SK-N-SH treated with all-trans-retinoic acid at 6 μM for 48 hours (cell line): ENCODE measurements at regions not wholly inside any gene's neighbourhood (a gene's known extent, or its start where the extent isn't known, plus 50 kb on each side); places are given as distances from the start of the nearest gene placed in this dataset.

Source experiments
- ATAC-seq: fragments of 200-7000 bp; cut with Tn5 transposase; 3 replicates; pipeline ENCODE4 v1.9.1; 2020; ENCODE audit warnings: mild to moderate bottlenecking, moderate library complexity
- ARNTL ChIP-seq: fragments of 450-650 bp; formaldehyde crosslinking; IDR thresholded peaks from 2 replicates; pipeline ENCODE4 v1.5.0; 2020; ENCODE audit warnings: low read depth, mild to moderate bottlenecking, moderate library complexity, borderline replicate concordance
- BACH2 ChIP-seq: fragments of 250-450 bp; sonication (Bioruptor Pico); IDR thresholded peaks from 2 replicates; pipeline ENCODE4 v1.9.0; 2021; ENCODE audit warnings: mild to moderate bottlenecking, borderline replicate concordance
- CREB5 ChIP-seq: fragments of 250-450 bp; sonication (Bioruptor Pico); IDR thresholded peaks from 2 replicates; pipeline ENCODE4 v1.5.1; 2020; ENCODE audit warnings: low read depth, mild to moderate bottlenecking, moderate library complexity
- CSRNP3 ChIP-seq: fragments of 250-450 bp; sonication (Bioruptor Pico); IDR thresholded peaks from 2 replicates; pipeline ENCODE4 v1.5.1; 2021; ENCODE audit warnings: mild to moderate bottlenecking, moderate library complexity
- ESRRG ChIP-seq: fragments of 250-450 bp; sonication (Bioruptor Pico); IDR thresholded peaks from 2 replicates; pipeline ENCODE4 v1.6.1; 2021; ENCODE audit warnings: mild to moderate bottlenecking
- ISL1 ChIP-seq: fragments of 250-450 bp; sonication (Bioruptor Pico); IDR thresholded peaks from 2 replicates; pipeline ENCODE4 v2.1.2; 2022; ENCODE audit warnings: mild to moderate bottlenecking, moderate library complexity
- OSR1 ChIP-seq: fragments of 250-450 bp; sonication (Bioruptor Pico); IDR thresholded peaks from 2 replicates; pipeline ENCODE4 v1.8.0; 2022; ENCODE audit warnings: moderate library complexity, mild to moderate bottlenecking, inconsistent platforms
- PATZ1 ChIP-seq: fragments of 250-450 bp; sonication (Bioruptor Pico); IDR thresholded peaks from 2 replicates; pipeline ENCODE4 v1.8.0; 2020; ENCODE audit warnings: mild to moderate bottlenecking, moderate library complexity, borderline replicate concordance
- POU6F1 ChIP-seq: fragments of 250-450 bp; sonication (Bioruptor Pico); IDR thresholded peaks from 2 replicates; pipeline ENCODE4 v1.8.0; 2021; ENCODE audit warnings: low read depth, mild to moderate bottlenecking, moderate library complexity, borderline replicate concordance
- PPARA ChIP-seq: fragments of 250-450 bp; sonication (Bioruptor Pico); IDR thresholded peaks from 2 replicates; pipeline ENCODE4 v1.5.0; 2020; ENCODE audit warnings: mild to moderate bottlenecking, borderline replicate concordance
- RARB ChIP-seq: fragments of 250-450 bp; sonication (Bioruptor Pico); IDR thresholded peaks from 2 replicates; pipeline ENCODE4 v1.8.0; 2021; ENCODE audit warnings: mild to moderate bottlenecking, moderate library complexity
- SNAI2 ChIP-seq: fragments of 250-450 bp; sonication (Bioruptor Pico); IDR thresholded peaks from 2 replicates; pipeline ENCODE4 v1.5.0; 2020; ENCODE audit warnings: mild to moderate bottlenecking, moderate library complexity
- TCF4 ChIP-seq: fragments of 250-450 bp; sonication (Bioruptor Pico); IDR thresholded peaks from 2 replicates; pipeline ENCODE4 v1.8.0; 2021; ENCODE audit warnings: mild to moderate bottlenecking, moderate library complexity, borderline replicate concordance
- TOX ChIP-seq: fragments of 250-450 bp; sonication (Bioruptor Pico); IDR thresholded peaks from 2 replicates; pipeline ENCODE4 v1.8.0; 2021; ENCODE audit warnings: mild to moderate bottlenecking, moderate library complexity, borderline replicate concordance
- ZC3H10 ChIP-seq: fragments of 250-450 bp; sonication (Bioruptor Pico); IDR thresholded peaks from 2 replicates; pipeline ENCODE4 v1.5.1; 2021; ENCODE audit warnings: mild to moderate bottlenecking, moderate library complexity
- ZFP3 ChIP-seq: fragments of 250-450 bp; sonication (Bioruptor Pico); IDR thresholded peaks from 2 replicates; pipeline ENCODE4 v1.5.0; 2020; ENCODE audit warnings: mild to moderate bottlenecking, moderate library complexity
- ZFP30 ChIP-seq: fragments of 450-650 bp; formaldehyde crosslinking; IDR thresholded peaks from 2 replicates; pipeline ENCODE4 v1.5.0; 2022; ENCODE audit warnings: mild to moderate bottlenecking, moderate library complexity
- ZNF565 ChIP-seq: fragments of 450-650 bp; formaldehyde crosslinking; conservative IDR thresholded peaks from 2 replicates; pipeline ENCODE4 v1.5.0; 2020; ENCODE audit warnings: low read depth, mild to moderate bottlenecking, moderate library complexity
- ZNF70 ChIP-seq: fragments of 450-650 bp; formaldehyde crosslinking; IDR thresholded peaks from 2 replicates; pipeline ENCODE4 v1.5.0; 2020; ENCODE audit warnings: mild to moderate bottlenecking, moderate library complexity
- ZNF8 ChIP-seq: fragments of 450-650 bp; formaldehyde crosslinking; IDR thresholded peaks from 2 replicates; pipeline ENCODE4 v1.5.0; 2020; ENCODE audit warnings: mild to moderate bottlenecking, moderate library complexity

- TF ChIP-seq ISL1 (CRISPR knock-in tag): no peak
Measured at GRCh38 chr2:19706332-19706731, 195.5 kb downstream of the TTC32 start (continued).

- ATAC-seq: no peak
- TF ChIP-seq PATZ1 (CRISPR knock-in tag): no peak
- TF ChIP-seq ISL1 (CRISPR knock-in tag): no peak
- TF ChIP-seq POU6F1 (CRISPR knock-in tag): no peak
Measured at GRCh38 chr2:19702267-19702666, 199.5 kb downstream of the TTC32 start.

GRCh38 chr2:19700861-19701585 lies 200.8 kb downstream of the TTC32 start:
- ATAC-seq: no peak
- no peak for TF ChIP-seq ZNF8 (CRISPR knock-in tag)
- TF ChIP-seq OSR1 (CRISPR knock-in tag): no peak
- no peak for TF ChIP-seq PPARA
- TF ChIP-seq TOX (CRISPR knock-in tag): no peak
- TF ChIP-seq ZC3H10: no peak

GRCh38 chr2:19697131-19697530 lies 204.7 kb downstream of the TTC32 start:
- no peak for ATAC-seq
- no peak for TF ChIP-seq OSR1 (CRISPR knock-in tag)
- no peak for TF ChIP-seq ZC3H10
- no peak for TF ChIP-seq ARNTL (CRISPR knock-in tag)
- TF ChIP-seq TOX (CRISPR knock-in tag): no peak
- TF ChIP-seq SNAI2: no peak
- TF ChIP-seq TCF4: no peak
- TF ChIP-seq ZFP30 (CRISPR knock-in tag): no peak
- no peak for TF ChIP-seq ESRRG (CRISPR knock-in tag)
- TF ChIP-seq ZNF70 (CRISPR knock-in tag): no peak
- TF ChIP-seq PPARA: no peak
- no peak for TF ChIP-seq CSRNP3
- TF ChIP-seq ZFP3 (CRISPR knock-in tag): no peak
- no peak for TF ChIP-seq BACH2 (CRISPR knock-in tag)
- no peak for TF ChIP-seq CREB5 (CRISPR knock-in tag)

GRCh38 chr2:19695706-19696105 lies 206.1 kb downstream of the TTC32 start:
- ATAC-seq: no peak

More at GRCh38 chr2:19695706-19696105, 206.1 kb downstream of the TTC32 start:
- no peak for TF ChIP-seq POU6F1 (CRISPR knock-in tag)
- no peak for TF ChIP-seq ZNF565
- no peak for TF ChIP-seq OSR1 (CRISPR knock-in tag)
- TF ChIP-seq PATZ1 (CRISPR knock-in tag): no peak
- no peak for TF ChIP-seq ESRRG (CRISPR knock-in tag)
- TF ChIP-seq PPARA: no peak
- TF ChIP-seq ZNF8 (CRISPR knock-in tag): no peak
- TF ChIP-seq TOX (CRISPR knock-in tag): no peak
- no peak for TF ChIP-seq BACH2 (CRISPR knock-in tag)
- TF ChIP-seq ZC3H10: no peak
- TF ChIP-seq RARB: no peak
- TF ChIP-seq CSRNP3: no peak
- TF ChIP-seq ZFP30 (CRISPR knock-in tag): no peak
